Ascending aorta (tissue), 2 donors: ENCODE measurements at regions not wholly inside any gene's neighbourhood (a gene's known extent, or its start where the extent isn't known, plus 50 kb on each side); places are given as distances from the start of the nearest gene placed in this dataset.

Source experiments
- DNase-seq, 2 donors: peaks; one replicate each; pipeline ENCODE4 v3.0.0-alpha.2; 2019; ENCODE audit warnings: low spot score in 2 of 2
- H3K27ac ChIP-seq, 2 donors: fragments of 200-600 bp; sonication (generic); one replicate each; pipeline ENCODE4 v1.5.1; 2016 to 2017; ENCODE audit warnings: mild to moderate bottlenecking in 1 of 2
- H3K27me3 ChIP-seq: fragments of 200-600 bp; sonication (generic); one replicate; pipeline ENCODE4 v1.5.1; 2017
- H3K36me3 ChIP-seq, 2 donors: fragments of 200-600 bp; sonication (generic); one replicate each; pipeline ENCODE4 v1.5.1; 2016
- H3K4me1 ChIP-seq, 2 donors: fragments of 200-600 bp; sonication (generic); one replicate each; pipeline ENCODE4 v1.5.1; 2016 to 2017; ENCODE audit warnings: mild to moderate bottlenecking in 1 of 2
- H3K4me3 ChIP-seq, 2 donors: fragments of 200-600 bp; sonication (generic); one replicate each; pipeline ENCODE4 v1.5.1; 2016 to 2017; ENCODE audit warnings: mild to moderate bottlenecking in 1 of 2
- H3K9me3 ChIP-seq, 2 donors: fragments of 200-600 bp; sonication (generic); one replicate each; pipeline ENCODE4 v1.5.1; 2016
- CTCF ChIP-seq, 3 experiments: fragments of 200-600 bp in 2 of 3; fragments of 450-650 bp in 1 of 3; sonication (generic) in 2 of 3; IDR thresholded peaks; one replicate each; pipeline ENCODE4 v1.5.1; 2016 to 2019; ENCODE audit warnings: antibody characterized with exemption in 3 of 3, mild to moderate bottlenecking in 1 of 3, moderate library complexity in 1 of 3
- intact Hi-C: fragments of 100-400 bp; cut with DNase I; formaldehyde crosslinking; loops from one replicate; pipeline ENCODE4 v1.15.1; 2023

- H3K9me3 ChIP-seq, result no peaks in the 10 kb centered on the region
- no peaks in the 10 kb centered on the region for H3K36me3 ChIP-seq
- TF ChIP-seq CTCF (IDR thresholded peaks at IDR 0.05), result no peak
- no peak for DNase-seq
- H3K27me3 ChIP-seq, result no peaks in the 10 kb centered on the region
- no peaks in the 10 kb centered on the region for H3K4me1 ChIP-seq
- H3K4me3 ChIP-seq, result no peak overlapping the region
- intact Hi-C loops, result no loop called here
- H3K27ac ChIP-seq, result no peak overlapping the region
These were observed 1282.1 kb upstream of the PCDH20 start for GRCh38 chr13:62697701-62698100.

GRCh38 chr13:62696490-62696889 lies 1280.8 kb upstream of the PCDH20 start:
- TF ChIP-seq CTCF (IDR thresholded peaks at IDR 0.05), result no peak
- Histone ChIP-seq H3K4me1 (no peaks in the 10 kb centered on the region), H3K4me3 (no peak overlapping the region), H3K9me3 (no peaks in the 10 kb centered on the region), H3K27me3 (no peaks in the 10 kb centered on the region), H3K27ac (no peak overlapping the region), H3K36me3 (no peaks in the 10 kb centered on the region)
- DNase-seq, result no peak
- intact Hi-C loops, result no loop called here

- no peak overlapping the region for H3K4me3 ChIP-seq
- H3K4me1 ChIP-seq, result no peaks in the 10 kb centered on the region
- intact Hi-C loops, result no loop called here
- H3K27ac ChIP-seq, result no peak overlapping the region
- no peak for TF ChIP-seq CTCF (IDR thresholded peaks at IDR 0.05)
- no peaks in the 10 kb centered on the region for H3K36me3 ChIP-seq
- no peaks in the 10 kb centered on the region for H3K27me3 ChIP-seq
- H3K9me3 ChIP-seq, result no peaks in the 10 kb centered on the region
- no peak for DNase-seq
These were observed 1272.1 kb upstream of the PCDH20 start for GRCh38 chr13:62687732-62688131.

GRCh38 chr13:62684359-62684758 lies 1268.7 kb upstream of the PCDH20 start:
- intact Hi-C loops, result no loop called here
- Histone ChIP-seq H3K27me3 (no peaks in the 10 kb centered on the region), H3K9me3 (no peaks in the 10 kb centered on the region), H3K4me1 (no peaks in the 10 kb centered on the region), H3K4me3 (no peak overlapping the region), H3K27ac (no peak overlapping the region), H3K36me3 (no peaks in the 10 kb centered on the region)
- TF ChIP-seq CTCF (IDR thresholded peaks at IDR 0.05), result no peak
- no peak for DNase-seq

- Histone ChIP-seq H3K4me3 (no peak overlapping the region), H3K27ac (no peak overlapping the region), H3K36me3 (no peaks in the 10 kb centered on the region), H3K9me3 (no peaks in the 10 kb centered on the region), H3K27me3 (no peaks in the 10 kb centered on the region), H3K4me1 (no peaks in the 10 kb centered on the region)
- no peak for DNase-seq
- no peak for TF ChIP-seq CTCF (IDR thresholded peaks at IDR 0.05)
- intact Hi-C loops, result no loop called here
These were observed 1267.1 kb upstream of the PCDH20 start for GRCh38 chr13:62682788-62683187.

- intact Hi-C loops, result no loop called here
- H3K27me3 ChIP-seq, result no peaks in the 10 kb centered on the region
- no peaks in the 10 kb centered on the region for H3K9me3 ChIP-seq
- no peak for DNase-seq
- H3K4me3 ChIP-seq, result no peak overlapping the region
- H3K27ac ChIP-seq, result no peak overlapping the region
- no peak for TF ChIP-seq CTCF (IDR thresholded peaks at IDR 0.05)
- H3K36me3 ChIP-seq, result no peaks in the 10 kb centered on the region
- H3K4me1 ChIP-seq, result no peaks in the 10 kb centered on the region
These were observed 1262.4 kb upstream of the PCDH20 start for GRCh38 chr13:62678039-62678438.
